GM19239 (cell line): ENCODE measurements at regions not wholly inside any gene's neighbourhood (a gene's known extent, or its start where the extent isn't known, plus 50 kb on each side); places are given as distances from the start of the nearest gene placed in this dataset.
A peak's percentile ranks its signal among the peaks of the same experiment; 100 is the strongest.
"Not testable (repeated sequence)": the region's sequence is repeated elsewhere in the genome, so short reads cannot be mapped to it uniquely, and the experiment has no call there.

Experiments
- DNase-seq: peaks from one replicate; pipeline ENCODE4 v3.0.0; 2011; ENCODE audit warnings: low spot score; ENCODE audit not compliant: insufficient read length
- FAIRE-seq: peaks from 2 replicates; lab custom pipeline; 2011; peaks lifted over from hg19 to GRCh38; lab: Jason Lieb, UNC

DNA sequence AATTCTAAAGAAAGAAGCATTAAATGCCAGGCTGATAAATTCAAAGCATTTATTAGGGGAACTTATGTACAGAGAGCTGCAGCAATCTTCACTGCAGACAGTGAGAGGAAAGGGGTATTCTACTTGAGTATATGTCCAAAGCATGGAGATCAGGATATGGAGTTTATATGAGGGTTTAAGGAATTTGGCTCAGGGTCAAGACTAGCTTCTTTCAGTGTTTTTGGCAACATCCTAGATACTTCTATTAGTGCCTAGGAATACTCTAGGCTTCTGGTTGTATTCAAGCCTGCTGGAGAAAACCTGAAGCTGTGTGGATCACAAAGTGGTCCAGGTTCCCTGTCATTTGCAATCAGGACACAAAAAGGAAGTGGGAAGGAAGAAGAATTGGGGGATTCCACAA is 194.6 kb downstream of the CETN3 start:
- DNase-seq (no peak), FAIRE-seq (no peak)

DNA sequence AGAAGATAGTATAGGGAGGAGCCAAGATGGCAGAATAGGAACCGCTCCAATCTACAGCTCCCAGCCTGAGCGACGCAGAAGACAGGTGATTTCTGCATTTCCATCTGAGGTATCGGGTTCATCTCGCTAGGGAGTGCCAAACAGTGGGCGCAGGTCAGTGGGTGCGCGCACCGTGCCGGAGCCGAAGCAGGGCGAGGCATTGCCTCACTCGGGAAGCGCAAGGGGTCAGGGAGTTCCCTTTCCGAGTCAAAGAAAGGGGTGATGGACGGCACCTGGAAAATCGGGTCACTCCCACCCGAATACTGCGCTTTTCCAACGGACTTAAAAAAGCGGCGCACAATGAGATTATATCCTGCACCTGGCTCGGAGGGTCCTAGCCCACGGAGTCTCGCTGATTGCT is 201.2 kb downstream of the CETN3 start:
- not testable (repeated sequence) for FAIRE-seq, DNase-seq

DNA sequence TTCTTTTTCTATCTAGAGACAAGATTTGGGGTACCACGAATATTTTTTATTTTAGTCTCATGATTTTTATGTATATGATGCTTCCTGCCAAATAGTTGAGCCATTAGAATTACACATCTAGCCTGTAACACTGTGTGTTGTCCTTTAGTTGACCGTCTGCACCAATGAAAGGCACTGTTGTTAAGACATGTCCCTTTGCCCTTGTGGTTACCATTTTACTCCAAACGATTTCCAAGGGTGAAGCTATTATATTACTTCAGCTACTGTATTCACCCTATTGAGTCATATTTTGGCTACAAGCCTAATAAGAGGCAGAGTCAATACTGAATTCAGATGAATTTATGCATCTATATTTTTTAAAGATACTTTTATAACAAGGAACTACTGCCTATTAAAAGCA is 207.6 kb downstream of the CETN3 start:
- DNase-seq (no peak), FAIRE-seq (no peak)

DNA sequence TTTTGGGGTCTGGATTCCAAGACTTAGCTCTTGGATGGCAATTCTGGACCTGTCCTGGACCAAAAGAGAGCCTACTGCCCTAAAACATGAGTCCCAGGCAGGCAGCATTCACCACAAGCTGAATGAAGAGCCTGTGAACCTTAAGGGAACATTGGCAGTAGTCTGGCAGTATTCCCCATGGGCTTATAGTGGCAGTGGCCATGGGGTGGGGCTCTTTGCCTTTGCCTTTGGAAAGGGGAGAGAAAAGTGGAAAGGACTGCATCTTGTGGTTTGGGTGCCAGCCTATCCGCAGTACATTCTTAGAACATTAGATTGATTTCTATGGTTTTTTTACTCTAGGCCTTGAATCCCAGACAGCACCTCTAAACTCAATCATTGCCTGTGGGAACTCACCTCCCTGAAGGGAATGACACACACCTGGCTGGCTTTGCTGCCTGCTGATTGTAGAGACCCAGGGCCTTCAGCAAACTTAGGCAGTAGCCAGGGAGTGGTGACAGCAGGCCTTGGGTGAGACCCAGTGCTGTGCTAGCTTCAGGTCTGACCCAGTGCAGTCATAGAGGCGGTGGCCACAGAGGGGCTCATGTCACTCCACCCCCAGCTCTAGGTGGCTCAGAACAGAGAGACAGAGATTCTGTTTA is 216.3 kb downstream of the CETN3 start:
- no peak for DNase-seq
- no peak for FAIRE-seq

GRCh38 chr5:90191352-90192045 is 218.1 kb downstream of the CETN3 start:
- FAIRE-seq (no peak), DNase-seq (no peak)

- FAIRE-seq = no peak
- no peak for DNase-seq
Measured at GRCh38 chr5:90185897-90186468, 223.6 kb downstream of the CETN3 start.

GRCh38 chr5:90184764-90185163 is 224.8 kb downstream of the CETN3 start:
- DNase-seq (no peak), FAIRE-seq (no peak)

DNA sequence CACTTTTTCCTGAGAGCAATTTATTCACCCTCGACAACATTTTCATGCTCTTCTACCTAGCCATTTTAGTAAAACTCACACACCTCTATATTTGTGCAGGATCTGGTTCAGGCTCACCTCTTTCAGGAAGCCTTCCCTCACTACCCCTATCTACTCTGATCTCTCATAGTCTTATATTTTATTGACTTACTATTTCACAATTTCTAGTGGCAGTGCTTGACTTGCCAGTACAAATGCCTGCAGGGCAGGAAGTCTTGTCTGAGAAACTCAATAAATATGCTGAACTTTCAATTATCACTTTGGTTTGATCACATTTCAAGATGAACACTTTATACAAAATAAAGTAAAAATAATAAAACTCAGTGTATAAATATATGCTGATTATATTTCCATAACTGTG is 226.8 kb downstream of the CETN3 start:
- FAIRE-seq (no peak), DNase-seq (no peak)

GRCh38 chr5:90174236-90174635 is 235.3 kb downstream of the CETN3 start:
- DNase-seq (no peak), FAIRE-seq (no peak)

GRCh38 chr5:90173299-90174030 is 236.1 kb downstream of the CETN3 start:
- FAIRE-seq (no peak), DNase-seq (no peak)

- FAIRE-seq (no peak), DNase-seq (no peak)
Measured at GRCh38 chr5:90171466-90171865, 238.1 kb downstream of the CETN3 start.

DNA sequence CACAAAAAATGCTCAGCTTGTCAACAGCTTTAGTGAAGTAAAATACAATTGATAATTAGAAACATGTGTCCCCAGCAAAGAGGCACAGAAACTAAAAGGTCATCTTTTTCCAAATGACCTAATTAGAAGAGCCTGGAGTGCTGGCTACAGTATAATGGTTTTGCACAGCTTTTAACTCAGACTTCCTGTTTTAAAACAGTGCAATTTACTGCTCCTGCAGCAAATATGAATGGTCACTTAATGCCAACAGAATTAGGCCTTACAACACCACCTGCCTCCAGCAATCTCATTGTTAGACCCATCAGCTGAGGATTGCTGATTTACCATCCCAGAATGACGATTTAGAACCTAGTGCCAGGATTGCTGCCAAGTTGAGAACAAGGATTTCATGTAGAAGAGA is 239.3 kb downstream of the CETN3 start:
- FAIRE-seq (no peak), DNase-seq (no peak)

- no peak for DNase-seq
- FAIRE-seq = no peak
Measured at GRCh38 chr5:90169078-90169477, 240.5 kb downstream of the CETN3 start.

GRCh38 chr5:90168399-90168798 is 241.2 kb downstream of the CETN3 start:
- DNase-seq (no peak), FAIRE-seq (no peak)

DNA sequence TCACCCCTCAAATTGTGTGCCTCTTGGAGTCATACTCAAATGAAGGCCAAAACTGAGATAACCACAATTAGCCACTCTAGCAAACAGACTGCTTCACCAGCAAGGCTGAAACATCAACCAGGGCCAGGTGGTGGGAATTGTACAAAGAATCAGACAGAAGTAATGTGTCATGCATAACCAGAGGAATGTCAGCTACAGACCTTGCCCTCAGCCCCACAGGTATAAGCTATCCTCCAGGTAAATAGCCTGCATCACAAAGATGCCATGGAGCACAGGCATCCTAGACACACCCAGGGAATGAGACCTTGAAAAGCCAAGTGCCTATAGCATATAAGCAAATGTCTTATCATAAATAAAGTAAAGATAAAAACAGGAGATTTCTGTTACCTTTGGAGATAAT is 242.7 kb downstream of the CETN3 start:
- FAIRE-seq = no peak
- no peak for DNase-seq

- DNase-seq (no peak), FAIRE-seq (no peak)
Measured at GRCh38 chr5:90162324-90162723, 247.2 kb downstream of the CETN3 start.

DNA sequence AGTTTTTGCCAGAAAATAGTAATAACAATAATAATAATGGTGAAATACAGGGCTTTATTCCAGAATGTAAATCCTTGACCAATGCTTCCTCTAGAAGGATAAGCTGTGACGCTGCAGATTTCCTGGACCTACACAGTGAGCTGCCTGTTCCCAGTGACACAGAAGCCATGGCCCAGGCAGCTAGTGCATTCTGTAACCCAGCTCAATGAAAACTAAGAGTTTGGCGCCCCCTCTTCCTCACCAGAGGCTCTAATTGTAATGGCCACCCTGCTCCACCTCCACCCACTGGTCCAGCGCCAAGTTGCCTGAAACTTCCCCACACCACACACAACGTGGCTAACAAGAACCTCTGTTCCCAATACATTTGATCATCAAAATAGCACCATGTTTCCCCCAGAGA is 248.1 kb downstream of the CETN3 start:
- peak; percentile 9 for DNase-seq
- FAIRE-seq = no peak

DNA sequence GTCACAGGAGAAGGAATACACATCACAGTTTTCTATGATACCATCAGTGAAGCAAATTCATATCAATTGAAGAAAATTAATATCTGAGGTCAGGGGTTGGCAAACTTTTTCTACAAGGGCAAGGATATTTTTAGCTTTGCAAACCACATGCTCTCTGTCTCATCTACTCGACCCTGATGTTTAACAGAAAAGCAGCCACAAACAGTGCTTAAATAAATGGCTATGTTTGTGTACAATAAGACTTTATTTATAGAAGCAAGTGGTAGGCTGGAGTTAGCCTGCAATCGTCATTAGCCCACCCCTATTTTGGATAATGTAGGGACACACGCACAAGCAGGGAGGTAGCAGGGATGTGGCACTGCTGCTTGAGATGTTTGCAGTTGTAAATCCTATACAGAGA is 251.4 kb downstream of the CETN3 start:
- DNase-seq = no peak
- no peak for FAIRE-seq

- no peak for DNase-seq
- no peak for FAIRE-seq
Measured at GRCh38 chr5:90153031-90153430, 256.5 kb downstream of the CETN3 start.

DNA sequence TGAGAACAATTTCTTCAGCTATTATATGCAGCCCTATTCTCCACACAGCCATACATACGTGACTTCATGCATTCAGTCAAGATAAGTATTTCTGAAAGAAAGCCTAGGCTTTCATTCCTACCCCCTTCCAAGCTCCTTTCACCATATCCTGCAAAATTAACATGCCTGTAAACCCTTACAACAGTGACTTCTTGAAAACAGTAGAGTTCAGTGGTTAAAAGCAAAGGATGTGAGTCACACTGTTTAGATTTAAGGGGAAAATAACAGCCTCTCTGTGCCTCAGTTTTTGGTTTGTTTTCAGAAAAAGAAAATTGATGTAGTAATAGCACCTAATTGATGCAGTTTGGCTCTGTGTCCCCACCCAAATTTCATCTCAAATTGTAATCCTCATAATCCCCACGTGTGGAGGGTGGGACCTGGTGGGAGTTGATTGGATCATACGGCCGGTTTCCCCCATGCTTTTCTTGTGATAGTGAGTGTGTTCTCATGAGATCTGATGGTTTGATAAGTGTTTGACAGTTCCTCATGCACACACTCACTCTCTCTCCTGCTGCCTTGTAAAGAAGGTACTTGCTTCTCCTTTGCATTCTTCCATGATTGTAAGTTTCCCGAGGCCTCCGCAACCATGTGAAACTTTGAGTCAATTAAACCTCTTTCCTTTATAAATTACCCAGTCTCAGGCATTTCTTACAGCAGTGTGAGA is 264.8 kb downstream of the CETN3 start:
- DNase-seq (no peak), FAIRE-seq (no peak)

DNA sequence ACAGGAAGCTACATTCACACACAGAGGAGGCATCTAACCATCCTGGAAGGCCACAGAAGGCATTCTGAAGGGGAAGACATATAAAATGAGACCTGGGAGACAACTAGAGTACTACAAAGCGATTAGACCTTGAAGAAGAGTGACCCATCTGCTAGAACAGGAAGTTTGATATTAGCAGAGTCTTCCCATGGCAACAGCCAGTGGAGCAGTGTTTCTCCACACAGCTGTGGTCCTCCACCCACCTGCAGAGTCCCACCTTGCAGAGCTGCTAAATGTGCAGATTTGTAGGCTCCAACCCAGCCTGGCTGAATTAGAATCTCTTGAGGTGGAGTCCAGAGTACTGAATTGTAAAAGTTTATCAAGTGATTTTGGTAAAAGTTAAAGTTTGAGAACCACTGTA is 267.0 kb downstream of the CETN3 start:
- no peak for FAIRE-seq
- no peak for DNase-seq
